HG03354 (cell line): ENCODE measurements at regions not wholly inside any gene's neighbourhood (a gene's known extent, or its start where the extent isn't known, plus 50 kb on each side); places are given as distances from the start of the nearest gene placed in this dataset.

Experiments
- ATAC-seq: cut with Tn5 transposase; IDR thresholded peaks from one replicate; pipeline ENCODE4 v1.9.1; 2021; ENCODE audit warnings: mild to moderate bottlenecking; ENCODE audit not compliant: unreplicated experiment, poor library complexity, severe bottlenecking

DNA sequence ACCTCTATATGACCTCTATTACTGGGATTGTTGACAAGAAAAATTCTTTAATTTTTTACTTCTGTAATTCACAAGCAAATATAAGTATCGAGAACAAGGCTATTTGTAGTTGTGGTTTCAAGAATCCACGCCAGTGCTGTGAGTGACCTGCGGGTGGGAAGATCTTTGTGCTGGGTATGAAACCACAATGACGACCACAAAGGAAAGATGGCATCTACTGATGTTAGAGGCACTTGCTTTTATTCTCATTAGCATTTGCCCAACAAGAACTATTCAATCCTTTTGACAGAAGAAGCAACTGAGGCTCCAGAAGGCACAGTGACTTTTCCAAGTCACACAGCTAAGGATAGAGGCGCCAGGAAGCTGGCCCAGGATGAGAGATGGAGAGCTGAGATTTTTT lies 1054.9 kb downstream of the TBC1D22A start:
- no peak for ATAC-seq

DNA sequence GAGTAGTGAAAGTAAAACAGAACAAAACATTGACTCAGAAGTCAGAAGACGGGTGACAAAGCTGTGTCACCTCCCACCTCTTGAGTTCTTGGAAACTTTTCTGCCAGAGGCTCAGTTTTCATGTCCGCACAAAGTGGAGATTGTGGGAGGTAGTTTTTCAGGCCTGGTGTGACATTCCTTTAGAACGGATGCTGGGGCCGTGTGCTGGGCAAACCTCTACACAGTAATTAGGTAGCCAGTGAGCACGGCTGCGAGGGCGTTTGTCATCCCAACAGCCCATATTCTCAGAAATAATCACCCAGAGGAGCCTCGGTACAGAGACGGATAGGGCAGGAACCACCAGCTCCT lies 1054.4 kb downstream of the TBC1D22A start:
- ATAC-seq: no peak

GRCh38 chr22:47816121-47816862 lies 1053.8 kb downstream of the TBC1D22A start:
- ATAC-seq: no peak

DNA sequence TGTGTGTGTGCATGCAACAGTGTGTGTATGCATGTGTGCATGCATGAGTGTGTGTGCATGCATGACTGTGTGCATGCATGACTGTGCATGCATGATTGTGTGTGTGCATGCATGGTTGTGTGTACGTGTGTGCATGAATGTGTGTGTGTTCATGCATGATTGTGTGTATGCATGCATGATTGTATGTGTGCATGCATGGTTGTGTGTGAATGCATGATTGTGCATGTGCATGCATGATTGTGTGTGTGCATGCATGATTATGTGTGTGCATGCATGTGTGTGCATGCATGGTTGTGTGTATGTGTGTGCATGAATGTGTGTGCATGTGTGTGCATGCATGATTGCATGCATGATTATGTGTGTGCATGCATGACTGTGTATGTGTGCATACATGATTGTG lies 1052.0 kb downstream of the TBC1D22A start:
- ATAC-seq: no peak

DNA sequence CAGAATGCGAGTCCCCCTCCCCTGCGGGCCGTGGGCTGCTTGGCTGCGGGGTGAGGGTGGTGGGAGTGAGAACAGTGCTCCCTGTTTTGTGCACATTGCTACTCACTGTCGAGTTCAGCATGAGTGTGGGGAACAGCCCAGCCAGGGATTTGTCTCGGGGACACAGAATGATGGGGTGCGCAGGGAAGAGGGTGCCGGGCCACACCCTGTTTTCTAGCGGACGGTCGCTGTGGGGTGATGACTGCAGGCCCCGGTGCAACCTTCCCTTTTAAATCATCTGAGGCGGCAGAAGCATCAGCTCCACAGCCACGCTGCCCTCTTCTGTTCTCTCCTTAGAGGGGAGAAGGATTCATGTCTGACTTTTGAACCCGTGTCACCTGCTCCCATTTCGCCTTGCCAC lies 1051.2 kb downstream of the TBC1D22A start:
- no peak for ATAC-seq

DNA sequence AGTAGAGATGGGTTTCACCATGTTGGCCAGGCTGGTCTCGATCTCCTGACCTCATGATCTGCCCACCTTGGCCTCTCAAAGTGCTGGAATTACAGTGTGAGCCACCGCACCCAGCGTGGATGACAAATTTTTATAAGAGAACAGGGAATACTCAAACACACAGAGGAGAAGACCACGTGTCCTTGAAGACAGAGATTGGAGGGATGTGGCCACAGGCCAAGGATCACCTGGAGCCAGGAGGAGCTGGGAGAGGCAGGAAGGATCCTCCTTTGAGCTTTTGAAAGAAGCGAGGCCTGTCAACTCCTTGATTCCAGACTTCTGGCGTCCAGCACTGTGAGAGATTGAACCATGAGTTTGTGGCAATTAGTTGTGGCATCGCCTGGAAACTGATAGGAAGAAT lies 1049.5 kb downstream of the TBC1D22A start:
- no peak for ATAC-seq

DNA sequence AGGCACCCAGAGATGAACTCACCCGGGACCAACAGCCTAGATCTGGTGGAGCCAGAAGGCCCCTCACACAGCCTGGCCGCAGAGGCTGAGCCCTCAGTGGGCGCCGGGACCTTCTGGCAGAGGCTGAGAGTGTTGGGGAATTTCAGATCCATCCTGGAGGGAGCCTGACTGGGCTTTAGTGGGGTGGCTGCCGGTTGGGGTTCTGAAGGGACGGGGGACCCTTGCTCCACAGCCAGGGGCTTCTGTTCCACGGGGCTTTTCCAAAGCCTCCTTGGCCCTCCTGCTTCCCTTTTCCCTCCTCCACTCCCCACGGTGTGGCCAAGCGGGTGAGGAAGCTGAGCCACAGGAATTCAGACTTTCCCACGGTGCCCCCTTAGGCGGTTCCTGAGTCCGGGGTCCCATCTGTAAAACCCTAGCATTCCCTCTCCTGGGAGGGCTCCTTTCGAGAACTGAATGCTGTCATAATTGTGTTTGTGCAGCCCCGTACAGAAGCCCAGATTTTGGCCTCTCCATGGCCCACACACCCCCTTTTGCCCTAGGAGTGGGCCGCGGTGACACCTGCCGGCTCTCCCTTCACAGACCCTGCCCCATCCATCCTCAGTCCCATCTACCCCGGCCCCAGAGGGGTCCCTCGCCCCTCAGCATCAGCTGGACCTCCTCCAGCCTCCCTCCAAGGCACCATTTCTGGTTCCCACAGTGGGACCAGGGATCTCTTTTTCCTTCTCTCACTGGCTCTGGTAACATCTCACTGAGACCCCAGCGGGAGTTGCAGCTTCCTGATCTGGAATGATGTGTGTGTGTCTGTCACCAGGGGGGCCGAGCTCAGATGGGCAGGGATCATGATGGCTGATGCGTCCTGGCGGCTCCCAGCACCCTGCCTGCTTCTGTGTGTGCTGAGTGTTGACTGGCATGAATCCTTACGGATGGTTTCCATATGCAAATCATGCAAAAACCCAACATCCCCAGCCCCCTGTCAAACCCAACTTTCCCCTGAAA lies 1048.4 kb downstream of the TBC1D22A start:
- no peak for ATAC-seq

DNA sequence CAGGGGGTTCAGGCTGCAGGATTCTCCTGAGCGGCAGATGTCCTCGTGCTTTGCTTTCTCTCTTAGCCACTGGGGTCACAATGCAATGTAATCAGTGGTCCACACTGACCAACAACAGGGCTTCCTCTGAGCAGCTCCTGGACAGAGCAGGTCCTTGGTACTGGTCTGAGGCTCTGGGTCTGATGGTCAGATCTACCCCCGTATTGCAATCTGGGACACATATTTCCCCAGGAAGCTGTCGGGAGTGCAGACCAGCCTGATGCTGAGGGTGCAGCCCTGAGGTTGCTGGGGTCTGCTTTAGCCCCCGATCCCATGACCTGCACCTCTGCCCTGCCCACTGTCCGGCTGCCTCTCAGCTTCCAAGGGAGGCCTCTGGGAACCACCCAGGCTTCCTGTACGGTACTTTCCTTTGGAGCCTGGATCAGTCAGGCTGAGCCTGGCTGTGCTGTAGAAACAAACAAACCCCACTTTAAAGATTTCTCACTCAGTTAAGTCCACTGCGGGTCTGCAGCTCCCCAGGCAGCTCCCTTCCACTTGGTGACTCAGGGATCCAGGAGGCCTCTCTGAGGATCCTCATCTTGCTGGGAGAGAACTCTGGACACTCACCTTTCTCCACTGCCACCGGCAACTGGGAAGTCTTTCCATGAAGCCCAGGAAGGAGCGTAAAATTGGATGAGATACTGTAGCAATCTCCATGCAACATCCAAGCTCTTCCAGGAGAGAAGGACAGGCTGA lies 1046.6 kb downstream of the TBC1D22A start:
- no peak for ATAC-seq

DNA sequence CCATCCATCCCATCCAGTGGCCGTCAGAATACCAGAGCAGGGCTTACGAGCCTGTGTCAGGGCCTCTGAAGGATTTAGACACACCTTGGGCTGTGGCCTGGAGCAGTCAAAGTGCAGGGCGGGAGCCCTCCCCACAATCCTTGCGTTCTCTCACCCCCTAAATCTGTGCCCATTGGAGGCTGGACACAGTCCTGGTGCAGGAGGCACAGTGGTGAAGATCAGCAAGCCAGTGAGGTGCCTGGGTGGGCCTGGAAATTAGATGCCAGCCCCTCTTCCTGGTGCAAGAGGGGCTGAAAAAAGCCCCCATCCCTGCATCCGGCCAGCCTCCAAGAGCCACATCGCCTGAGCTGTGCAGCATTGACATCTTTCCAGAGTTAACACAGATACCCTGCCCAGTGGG lies 1045.8 kb downstream of the TBC1D22A start:
- no peak for ATAC-seq

- ATAC-seq: no peak
Observed at GRCh38 chr22:47807506-47807905, 1045.1 kb downstream of the TBC1D22A start.

DNA sequence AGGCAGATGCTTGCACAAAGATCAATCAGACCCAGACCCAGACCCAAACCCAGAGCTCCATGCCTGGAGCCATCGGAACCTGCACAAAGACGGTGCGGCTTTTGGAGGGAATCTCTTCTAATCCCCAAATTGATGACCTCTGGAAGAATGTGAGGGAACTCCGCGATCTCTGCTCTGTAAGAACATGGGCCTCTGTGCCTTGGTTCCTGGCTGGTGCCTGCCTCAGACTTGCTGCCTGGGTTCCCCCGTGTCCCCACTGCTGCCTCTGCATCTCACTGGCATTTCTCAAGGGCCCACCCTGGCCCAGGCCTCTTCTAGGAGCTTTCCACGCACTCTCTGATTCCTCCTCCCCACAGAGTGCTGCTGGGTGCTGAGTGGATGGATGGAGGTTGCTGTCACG lies 1044.4 kb downstream of the TBC1D22A start:
- no peak for ATAC-seq

GRCh38 chr22:47805394-47805935 lies 1043.0 kb downstream of the TBC1D22A start:
- ATAC-seq: no peak

DNA sequence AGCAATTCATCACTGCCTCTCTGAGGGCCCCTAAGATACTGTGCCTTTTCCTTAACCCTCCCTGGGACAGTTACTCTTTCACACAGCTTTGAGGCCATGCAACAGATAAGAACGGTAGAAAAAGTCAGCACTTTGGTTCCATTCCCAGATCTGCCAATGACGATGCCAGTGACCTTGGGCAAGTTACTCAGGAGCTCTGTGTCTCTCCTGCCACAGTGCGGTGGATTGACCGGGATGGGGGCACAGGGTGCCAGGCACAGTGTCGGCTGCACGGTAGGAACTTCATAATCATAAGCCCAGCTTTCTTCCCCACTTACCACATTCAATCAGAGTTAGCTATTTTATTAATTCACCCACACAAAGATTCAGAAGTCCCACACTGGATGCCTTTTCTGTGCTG lies 1041.8 kb downstream of the TBC1D22A start:
- no peak for ATAC-seq

- no peak for ATAC-seq
Observed at GRCh38 chr22:47802421-47802820, 1040.0 kb downstream of the TBC1D22A start.

GRCh38 chr22:47801541-47802245 lies 1039.2 kb downstream of the TBC1D22A start:
- no peak for ATAC-seq

DNA sequence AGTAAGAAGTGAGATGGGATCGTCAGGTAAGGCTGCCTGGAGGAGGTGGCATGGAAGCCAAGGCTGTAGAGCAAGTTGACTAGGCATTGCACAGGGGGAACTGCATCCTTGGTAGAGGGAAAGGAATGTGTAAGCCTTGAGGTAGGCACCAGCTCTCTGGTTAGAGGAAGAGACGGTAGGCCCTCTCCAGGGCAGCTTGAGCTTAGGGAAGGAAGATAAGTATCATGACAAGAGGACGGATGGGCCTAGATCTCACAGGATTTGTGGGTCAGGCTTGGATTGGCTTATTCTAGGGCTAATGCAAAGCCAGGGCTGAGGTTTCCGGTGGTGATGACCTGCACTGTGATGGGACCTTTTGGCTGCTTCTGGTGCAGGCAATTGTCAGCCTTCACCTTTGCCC lies 1035.8 kb downstream of the TBC1D22A start:
- ATAC-seq: no peak

GRCh38 chr22:47797342-47797945 lies 1035.0 kb downstream of the TBC1D22A start:
- no peak for ATAC-seq

DNA sequence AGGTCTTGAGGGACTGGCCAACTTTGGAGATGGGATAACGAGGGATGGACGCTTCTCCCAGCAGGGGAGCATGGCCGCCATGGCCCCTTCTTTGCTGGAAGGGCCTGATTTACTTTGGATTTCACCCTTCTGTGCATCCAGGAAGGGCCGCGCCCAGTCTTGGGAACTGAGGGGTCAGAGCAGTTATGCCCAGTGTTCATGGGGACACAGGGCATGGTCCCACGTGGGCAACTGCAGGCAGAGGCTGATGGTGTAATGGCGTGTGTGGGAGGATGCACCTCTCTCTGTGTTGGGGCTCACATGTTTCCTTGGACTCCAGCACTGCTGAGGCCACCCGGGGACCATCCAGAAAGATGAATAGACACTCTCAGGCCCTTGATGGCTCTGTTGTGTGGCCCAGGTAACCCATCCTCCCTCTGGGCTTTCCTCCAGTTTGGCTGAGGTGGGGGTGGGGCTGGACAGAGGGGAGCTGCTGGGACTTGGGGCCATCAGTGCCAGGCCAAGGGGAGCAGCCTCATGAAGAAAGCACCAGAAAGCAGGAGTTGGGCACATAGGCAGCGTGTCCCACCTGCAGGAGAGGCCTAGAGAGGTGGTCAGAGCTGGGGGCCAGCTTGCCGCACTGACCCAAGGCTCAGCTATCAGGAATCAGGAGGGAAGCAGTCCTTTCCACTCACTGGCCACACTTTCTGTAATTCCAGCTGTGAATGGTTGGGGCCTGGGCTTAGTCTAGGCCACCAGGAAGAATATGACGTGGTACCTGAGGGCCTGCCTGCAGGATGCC lies 1033.9 kb downstream of the TBC1D22A start:
- ATAC-seq: no peak
